Left lobe of liver (tissue), 2 donors: ENCODE measurements at regions not wholly inside any gene's neighbourhood (a gene's known extent, or its start where the extent isn't known, plus 50 kb on each side); places are given as distances from the start of the nearest gene placed in this dataset.
"Not testable (repeated sequence)": the region's sequence is repeated elsewhere in the genome, so short reads cannot be mapped to it uniquely, and the experiment has no call there.

Experiments used
- ATAC-seq: fragments of 200-7000 bp; cut with Tn5 transposase; one replicate; pipeline ENCODE4 v1.9.1; 2020; ENCODE audit warnings: mild to moderate bottlenecking, moderate library complexity
- DNase-seq: peaks from one replicate; pipeline ENCODE4 v3.0.0-alpha.2; 2020; ENCODE audit warnings: low spot score
- donor health status: DM: no; HTN: no; CAD: no; lungs with moderate emphysema.
- donor health status: DM: no; HTN: yes; CAD: no.

GRCh38 chr22:44632541-44633396 lies 69.2 kb upstream of the PRR5 start:
- ATAC-seq (no peak), DNase-seq (no peak)

GRCh38 chr22:44630826-44631225 lies 71.2 kb upstream of the PRR5 start:
- no peak for ATAC-seq
- no peak for DNase-seq

- ATAC-seq = no peak
- no peak for DNase-seq
Measured at GRCh38 chr22:44628835-44629234, 73.2 kb upstream of the PRR5 start.

- DNase-seq = no peak
- no peak for ATAC-seq
Measured at GRCh38 chr22:44628273-44628672, 73.7 kb upstream of the PRR5 start.

- no peak for DNase-seq
- no peak for ATAC-seq
Measured at GRCh38 chr22:44627521-44628139, 74.4 kb upstream of the PRR5 start.

- ATAC-seq (peak; percentile 97), DNase-seq (peak; percentile 74)
Measured at GRCh38 chr22:44625981-44626687, 75.9 kb upstream of the PRR5 start.

- DNase-seq = no peak
- no peak for ATAC-seq
Measured at GRCh38 chr22:44625421-44625760, 76.6 kb upstream of the PRR5 start.

- ATAC-seq (no peak), DNase-seq (no peak)
Measured at GRCh38 chr22:44624689-44625420, 77.1 kb upstream of the PRR5 start.

- DNase-seq = no peak
Measured at GRCh38 chr22:44623771-44624510, 78.1 kb upstream of the PRR5 start.

GRCh38 chr22:44622679-44623078 lies 79.3 kb upstream of the PRR5 start:
- DNase-seq (no peak), ATAC-seq (no peak)

More at GRCh38 chr22:44623771-44624510, 78.1 kb upstream of the PRR5 start:
- ATAC-seq = peak; percentile 16

GRCh38 chr22:44622147-44622427 lies 79.9 kb upstream of the PRR5 start:
- ATAC-seq = no peak
- no peak for DNase-seq

- DNase-seq (no peak), ATAC-seq (no peak)
Measured at GRCh38 chr22:44621401-44622146, 80.4 kb upstream of the PRR5 start.

GRCh38 chr22:44620841-44621257 lies 81.2 kb upstream of the PRR5 start:
- DNase-seq (no peak), ATAC-seq (no peak)

- ATAC-seq = peak; percentile 63
- DNase-seq = peak; percentile 63
Measured at GRCh38 chr22:44620129-44620840, 81.7 kb upstream of the PRR5 start.

- ATAC-seq, DNase-seq: not testable (repeated sequence)
Measured at GRCh38 chr22:44619560-44620128, 82.4 kb upstream of the PRR5 start.

- ATAC-seq, DNase-seq: not testable (repeated sequence)
Measured at GRCh38 chr22:44618910-44619309, 83.1 kb upstream of the PRR5 start.

GRCh38 chr22:44618400-44618799 lies 83.6 kb upstream of the PRR5 start:
- ATAC-seq (no peak), DNase-seq (no peak)

- DNase-seq = no peak
- no peak for ATAC-seq
Measured at GRCh38 chr22:44617828-44618227, 84.2 kb upstream of the PRR5 start.
